OCI-LY7 (cell line): ENCODE measurements at regions not wholly inside any gene's neighbourhood (a gene's known extent, or its start where the extent isn't known, plus 50 kb on each side); places are given as distances from the start of the nearest gene placed in this dataset.

Source experiments
- CTCF ChIP-seq: fragments of 200-600 bp; sonication (generic); conservative IDR thresholded peaks from 2 replicates; pipeline ENCODE4 v1.5.1; 2014; ENCODE audit warnings: mild to moderate bottlenecking, antibody characterized with exemption, low read length, moderate library complexity, mixed read lengths
- EZH2phosphoT487 ChIP-seq: fragments of 200-600 bp; sonication (generic); IDR thresholded peaks from 2 replicates; pipeline ENCODE4 v1.6.1; 2018; ENCODE audit warnings: low read depth, borderline replicate concordance, mild to moderate bottlenecking, mixed run types, antibody characterized with exemption, low read length, moderate library complexity, mixed read lengths

DNA sequence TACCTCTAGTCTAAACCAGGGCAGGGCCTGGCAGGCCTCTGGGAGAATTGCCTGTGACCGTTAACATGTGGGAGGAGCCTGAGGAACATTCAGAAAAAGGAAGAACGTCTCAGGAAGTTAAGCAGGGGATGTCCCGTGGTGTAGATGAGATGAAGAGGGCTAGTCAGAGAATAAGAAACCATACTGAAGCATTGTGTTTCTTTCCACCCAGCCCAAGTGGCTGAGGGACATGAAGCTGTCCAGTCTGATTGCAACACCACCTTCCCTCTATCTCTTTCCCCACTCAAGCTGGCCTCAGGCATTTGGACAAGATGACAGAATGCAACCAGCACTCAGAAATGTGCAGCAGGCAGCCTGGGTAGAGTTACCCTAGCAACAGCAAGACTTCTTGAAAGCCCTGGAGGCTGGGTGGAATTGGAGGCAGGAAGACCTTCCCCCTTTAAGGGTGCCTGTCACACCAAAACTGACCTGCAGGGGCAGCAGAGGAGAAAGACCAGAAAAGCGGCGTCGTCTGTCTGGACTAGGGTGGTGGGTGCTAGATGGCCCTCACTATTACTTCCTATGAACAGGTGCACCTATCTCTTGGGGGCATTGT is 186.1 kb downstream of the UNC5CL start:
- no peak for TF ChIP-seq EZH2phosphoT487
- TF ChIP-seq CTCF = peak; percentile 75
